ENCODE measurements at regions not wholly inside any gene's neighbourhood (a gene's known extent, or its start where the extent isn't known, plus 50 kb on each side); places are given as distances from the start of the nearest gene placed in this dataset.

DNA sequence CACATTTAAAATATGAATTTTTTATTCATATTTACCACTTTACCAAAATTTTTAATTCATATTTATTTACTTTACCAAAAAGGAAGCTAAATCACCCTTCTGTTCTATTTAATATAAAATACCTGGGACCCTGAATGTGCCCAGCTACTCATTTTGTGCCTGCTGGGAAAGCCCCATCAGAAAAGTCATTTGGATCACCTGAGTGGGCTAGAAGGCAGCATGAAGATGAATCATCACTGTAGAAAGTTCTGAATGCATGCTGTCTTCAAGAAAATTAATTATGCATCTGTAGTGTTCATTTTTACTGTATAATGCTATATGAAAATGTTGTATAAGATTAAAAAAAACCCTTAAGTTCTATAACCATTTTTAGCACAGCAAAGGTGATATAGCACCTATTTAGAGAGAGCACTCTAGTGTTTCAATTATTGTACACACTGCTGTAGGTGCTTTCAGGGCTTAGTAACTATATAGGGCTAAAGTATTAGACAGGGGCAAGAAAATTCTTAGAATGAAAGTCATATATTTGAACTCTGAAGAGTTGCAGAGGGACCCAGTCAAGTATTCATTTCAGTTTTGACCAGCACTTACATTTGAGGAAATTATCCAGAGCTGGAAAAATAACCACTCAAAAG is 175.1 kb downstream of the NFKBIZ start:
- Mint-ChIP-seq H3K4me1 (no peaks in the 10 kb centered on the region), H3K9me3 (no peaks in the 10 kb centered on the region), H3K27me3 (ENCODE audit: low read depth) (peaks cover 7% of the 10 kb centered on the region), H3K36me3 (ENCODE audit: low read depth) (no peaks in the 10 kb centered on the region), H3K4me3 (no peak overlapping the region), H3K27ac (ENCODE audit: unreplicated experiment) (no peak overlapping the region)
- TF ChIP-seq, protein P1, sequence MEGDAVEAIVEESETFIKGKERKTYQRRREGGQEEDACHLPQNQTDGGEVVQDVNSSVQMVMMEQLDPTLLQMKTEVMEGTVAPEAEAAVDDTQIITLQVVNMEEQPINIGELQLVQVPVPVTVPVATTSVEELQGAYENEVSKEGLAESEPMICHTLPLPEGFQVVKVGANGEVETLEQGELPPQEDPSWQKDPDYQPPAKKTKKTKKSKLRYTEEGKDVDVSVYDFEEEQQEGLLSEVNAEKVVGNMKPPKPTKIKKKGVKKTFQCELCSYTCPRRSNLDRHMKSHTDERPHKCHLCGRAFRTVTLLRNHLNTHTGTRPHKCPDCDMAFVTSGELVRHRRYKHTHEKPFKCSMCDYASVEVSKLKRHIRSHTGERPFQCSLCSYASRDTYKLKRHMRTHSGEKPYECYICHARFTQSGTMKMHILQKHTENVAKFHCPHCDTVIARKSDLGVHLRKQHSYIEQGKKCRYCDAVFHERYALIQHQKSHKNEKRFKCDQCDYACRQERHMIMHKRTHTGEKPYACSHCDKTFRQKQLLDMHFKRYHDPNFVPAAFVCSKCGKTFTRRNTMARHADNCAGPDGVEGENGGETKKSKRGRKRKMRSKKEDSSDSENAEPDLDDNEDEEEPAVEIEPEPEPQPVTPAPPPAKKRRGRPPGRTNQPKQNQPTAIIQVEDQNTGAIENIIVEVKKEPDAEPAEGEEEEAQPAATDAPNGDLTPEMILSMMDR (conservative IDR thresholded peaks at IDR 0.05): no peak
- DNase-seq (ENCODE audit: low read depth, low spot score): no peak

GRCh38 chr3:102025606-102026270 is 176.4 kb downstream of the NFKBIZ start:
- H3K27ac Mint-ChIP-seq (ENCODE audit: unreplicated experiment): no peak overlapping the region
- H3K36me3 Mint-ChIP-seq (ENCODE audit: low read depth): no peaks in the 10 kb centered on the region
- no peak for DNase-seq (ENCODE audit: low read depth, low spot score)
- TF ChIP-seq, protein P1 (conservative IDR thresholded peaks at IDR 0.05): no peak
- no peaks in the 10 kb centered on the region for H3K4me1 Mint-ChIP-seq
- H3K27me3 Mint-ChIP-seq (ENCODE audit: low read depth): no peaks in the 10 kb centered on the region
- no peak overlapping the region for H3K4me3 Mint-ChIP-seq
- H3K9me3 Mint-ChIP-seq: no peaks in the 10 kb centered on the region

DNA sequence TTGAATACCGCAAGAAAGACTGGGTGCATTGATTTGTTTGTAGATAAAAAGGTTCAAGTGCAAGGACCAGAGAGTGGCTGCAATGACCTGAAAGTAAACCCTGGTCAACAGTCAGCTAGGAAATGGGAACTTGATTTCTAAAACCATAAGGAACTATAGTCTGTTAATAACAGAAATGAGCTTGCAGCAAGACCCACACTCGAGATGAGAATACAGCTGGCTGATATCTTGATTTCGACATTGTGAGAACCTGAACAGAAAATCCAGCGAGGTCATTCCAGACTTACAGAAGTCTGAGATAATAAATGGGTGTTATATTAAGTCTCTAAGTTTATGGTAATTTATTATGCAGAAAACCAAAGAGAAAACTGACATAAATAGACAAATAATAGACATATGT is 177.3 kb downstream of the NFKBIZ start:
- no peaks in the 10 kb centered on the region for H3K9me3 Mint-ChIP-seq
- no peak for DNase-seq (ENCODE audit: low read depth, low spot score)
- TF ChIP-seq, protein P1 (conservative IDR thresholded peaks at IDR 0.05): no peak
- no peaks in the 10 kb centered on the region for H3K36me3 Mint-ChIP-seq (ENCODE audit: low read depth)
- no peak overlapping the region for H3K27ac Mint-ChIP-seq (ENCODE audit: unreplicated experiment)
- H3K4me1 Mint-ChIP-seq: no peaks in the 10 kb centered on the region
- no peaks in the 10 kb centered on the region for H3K27me3 Mint-ChIP-seq (ENCODE audit: low read depth)
- no peak overlapping the region for H3K4me3 Mint-ChIP-seq

DNA sequence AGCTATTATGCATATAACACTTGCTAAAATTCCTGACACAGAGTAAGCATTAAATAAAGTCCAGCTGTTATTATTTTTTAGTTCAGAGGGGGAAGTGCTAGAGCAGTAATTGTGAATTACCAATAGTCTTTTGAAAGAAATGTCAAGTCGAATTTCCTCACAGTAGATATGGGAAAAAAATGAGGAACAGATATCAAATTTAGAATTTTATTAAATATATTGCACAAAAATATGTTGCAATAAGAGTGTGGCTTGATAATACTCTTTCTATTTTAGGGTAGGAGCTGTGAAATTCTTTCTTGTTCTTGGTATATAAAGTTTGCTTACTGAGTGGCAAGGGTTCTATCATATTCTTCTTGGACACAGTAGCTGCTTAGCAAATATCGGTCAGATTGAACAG is 181.3 kb downstream of the NFKBIZ start:
- Mint-ChIP-seq H3K27ac (ENCODE audit: unreplicated experiment) (no peak overlapping the region), H3K4me1 (no peaks in the 10 kb centered on the region), H3K27me3 (ENCODE audit: low read depth) (no peaks in the 10 kb centered on the region), H3K4me3 (no peak overlapping the region), H3K9me3 (no peaks in the 10 kb centered on the region), H3K36me3 (ENCODE audit: low read depth) (no peaks in the 10 kb centered on the region)
- TF ChIP-seq, protein P1 (conservative IDR thresholded peaks at IDR 0.05): no peak
- no peak for DNase-seq (ENCODE audit: low read depth, low spot score)

DNA sequence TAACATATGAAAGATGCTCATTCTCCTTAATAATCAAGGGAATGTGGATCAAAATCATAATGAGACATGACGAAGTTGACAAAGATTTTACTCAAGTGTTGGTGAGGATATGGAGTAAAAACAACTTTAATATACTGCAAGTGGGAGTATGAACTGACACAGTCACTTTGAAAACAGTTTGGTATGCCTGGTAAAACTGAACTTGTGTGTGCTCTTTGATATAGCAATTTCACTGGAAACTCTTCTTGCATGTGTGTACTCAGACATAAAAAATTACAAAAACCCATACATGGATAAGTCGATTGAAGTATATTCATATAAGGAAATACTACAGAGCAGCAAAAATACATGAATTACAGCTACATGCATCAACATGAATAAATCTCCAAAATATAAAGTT is 182.5 kb downstream of the NFKBIZ start:
- Mint-ChIP-seq H3K27ac (ENCODE audit: unreplicated experiment) (no peak overlapping the region), H3K27me3 (ENCODE audit: low read depth) (no peaks in the 10 kb centered on the region), H3K4me1 (no peaks in the 10 kb centered on the region), H3K36me3 (ENCODE audit: low read depth) (no peaks in the 10 kb centered on the region), H3K4me3 (no peak overlapping the region), H3K9me3 (no peaks in the 10 kb centered on the region)
- TF ChIP-seq, protein P1 (conservative IDR thresholded peaks at IDR 0.05): no peak
- DNase-seq (ENCODE audit: low read depth, low spot score): no peak

Data from neural crest cell (in vitro differentiated cells).